NB4 (cell line): ENCODE measurements at regions not wholly inside any gene's neighbourhood (a gene's known extent, or its start where the extent isn't known, plus 50 kb on each side); places are given as distances from the start of the nearest gene placed in this dataset.
"Not testable (repeated sequence)": the region's sequence is repeated elsewhere in the genome, so short reads cannot be mapped to it uniquely, and the experiment has no call there.

Experiments used
- DNase-seq: peaks from one replicate; pipeline ENCODE4 v3.0.0; 2010; ENCODE audit warnings: low read depth
- H3K4me3 ChIP-seq: one replicate; pipeline ENCODE4 v1.5.1; 2011; ENCODE audit warnings: mild to moderate bottlenecking, low read depth, low read length, moderate library complexity
- MYC ChIP-seq: IDR thresholded peaks from 2 replicates; pipeline ENCODE4 v1.6.1; 2011; ENCODE audit warnings: low read depth, low read length
- POLR2A ChIP-seq: IDR thresholded peaks from 2 replicates; pipeline ENCODE4 v1.6.1; 2011; ENCODE audit warnings: mild to moderate bottlenecking; ENCODE audit not compliant: insufficient read length; ENCODE audit errors: extremely low read depth
- TF ChIP-seq, protein P1 (sequence below): IDR thresholded peaks from 2 replicates; pipeline ENCODE4 v1.6.1; 2011; ENCODE audit warnings: low read depth, low read length
- TF ChIP-seq, protein P2 (sequence below): IDR thresholded peaks from one replicate; pipeline ENCODE4 v1.5.1; 2012; ENCODE audit warnings: low read depth, low read length

DNA sequence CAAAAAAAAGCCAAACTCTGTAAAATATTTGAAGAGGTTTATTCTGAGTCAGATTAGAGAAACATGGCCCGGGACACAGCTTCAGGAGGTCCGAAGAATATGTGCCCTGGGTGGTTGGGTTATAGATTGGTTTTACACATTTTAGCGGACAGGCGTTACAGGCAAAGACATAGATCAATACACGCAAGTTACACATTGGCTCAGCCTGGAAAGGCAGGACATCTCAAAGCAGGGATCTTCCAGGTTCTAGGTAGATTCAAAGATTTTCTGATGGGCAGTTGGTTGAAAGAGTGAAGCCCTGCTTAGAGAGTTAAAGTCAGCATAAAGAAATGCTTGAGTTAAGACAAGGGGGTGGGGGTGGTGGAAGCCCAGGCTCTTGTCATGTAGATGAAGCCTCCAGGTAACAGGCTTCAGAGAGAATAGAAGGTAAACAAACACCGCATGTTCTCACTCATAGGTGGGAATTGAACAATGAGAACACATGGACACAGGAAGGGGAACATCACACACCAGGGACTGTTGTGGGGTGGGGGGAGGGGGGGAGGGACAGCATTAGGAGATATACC is 464.3 kb upstream of the ADARB2 start:
- TF ChIP-seq, protein P1, sequence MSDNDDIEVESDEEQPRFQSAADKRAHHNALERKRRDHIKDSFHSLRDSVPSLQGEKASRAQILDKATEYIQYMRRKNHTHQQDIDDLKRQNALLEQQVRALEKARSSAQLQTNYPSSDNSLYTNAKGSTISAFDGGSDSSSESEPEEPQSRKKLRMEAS, result no peak
- TF ChIP-seq MYC (no peak), POLR2A (no peak)
- H3K4me3 ChIP-seq, result no peak overlapping the region
- no peak for DNase-seq

DNA sequence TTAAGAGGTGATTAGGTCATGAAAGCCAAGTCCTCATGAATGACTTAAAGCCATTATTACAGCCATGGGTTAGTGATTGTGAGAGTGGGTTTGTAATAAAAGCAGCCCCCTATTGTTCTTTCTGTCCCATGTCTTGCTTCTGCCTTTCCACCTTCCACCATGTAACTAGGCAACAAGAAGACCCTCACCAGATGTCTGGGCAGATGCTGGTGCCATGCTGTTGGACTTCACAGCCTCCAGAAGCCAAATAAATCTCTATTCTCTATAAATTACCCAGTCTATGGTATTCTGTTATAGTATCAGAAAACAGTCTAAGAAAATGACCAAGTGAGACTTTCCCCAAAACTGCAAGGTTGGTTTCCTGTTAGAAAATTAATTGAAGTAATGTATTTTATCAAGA is 460.3 kb upstream of the ADARB2 start:
- no peak for TF ChIP-seq POLR2A
- TF ChIP-seq, protein P2, sequence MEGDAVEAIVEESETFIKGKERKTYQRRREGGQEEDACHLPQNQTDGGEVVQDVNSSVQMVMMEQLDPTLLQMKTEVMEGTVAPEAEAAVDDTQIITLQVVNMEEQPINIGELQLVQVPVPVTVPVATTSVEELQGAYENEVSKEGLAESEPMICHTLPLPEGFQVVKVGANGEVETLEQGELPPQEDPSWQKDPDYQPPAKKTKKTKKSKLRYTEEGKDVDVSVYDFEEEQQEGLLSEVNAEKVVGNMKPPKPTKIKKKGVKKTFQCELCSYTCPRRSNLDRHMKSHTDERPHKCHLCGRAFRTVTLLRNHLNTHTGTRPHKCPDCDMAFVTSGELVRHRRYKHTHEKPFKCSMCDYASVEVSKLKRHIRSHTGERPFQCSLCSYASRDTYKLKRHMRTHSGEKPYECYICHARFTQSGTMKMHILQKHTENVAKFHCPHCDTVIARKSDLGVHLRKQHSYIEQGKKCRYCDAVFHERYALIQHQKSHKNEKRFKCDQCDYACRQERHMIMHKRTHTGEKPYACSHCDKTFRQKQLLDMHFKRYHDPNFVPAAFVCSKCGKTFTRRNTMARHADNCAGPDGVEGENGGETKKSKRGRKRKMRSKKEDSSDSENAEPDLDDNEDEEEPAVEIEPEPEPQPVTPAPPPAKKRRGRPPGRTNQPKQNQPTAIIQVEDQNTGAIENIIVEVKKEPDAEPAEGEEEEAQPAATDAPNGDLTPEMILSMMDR, result no peak
- TF ChIP-seq, protein P1, result no peak
- TF ChIP-seq MYC, result no peak
- no peak for DNase-seq
- no peak overlapping the region for H3K4me3 ChIP-seq

DNA sequence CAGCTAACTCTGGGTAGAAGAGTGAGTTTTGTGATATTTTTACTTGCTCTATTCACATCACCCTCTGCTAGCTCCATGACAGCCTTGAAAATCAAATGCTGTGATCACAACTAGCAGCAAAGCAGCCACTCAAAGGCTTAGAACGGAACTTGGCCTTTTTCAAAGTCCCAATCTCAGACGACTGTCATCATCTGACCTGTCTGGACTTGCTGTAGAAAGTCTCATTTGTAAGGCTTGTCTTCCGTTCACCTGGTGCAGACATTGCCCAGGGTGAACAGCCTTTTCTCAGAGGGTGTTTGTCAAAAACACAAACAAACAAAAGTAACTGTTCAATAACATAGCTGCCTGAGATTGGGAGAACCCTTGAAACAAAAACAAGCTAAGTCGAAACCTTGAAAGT is 458.9 kb upstream of the ADARB2 start:
- no peak overlapping the region for H3K4me3 ChIP-seq
- TF ChIP-seq, protein P1, result no peak
- TF ChIP-seq, protein P2, result no peak
- TF ChIP-seq MYC (no peak), POLR2A (no peak)
- no peak for DNase-seq

DNA sequence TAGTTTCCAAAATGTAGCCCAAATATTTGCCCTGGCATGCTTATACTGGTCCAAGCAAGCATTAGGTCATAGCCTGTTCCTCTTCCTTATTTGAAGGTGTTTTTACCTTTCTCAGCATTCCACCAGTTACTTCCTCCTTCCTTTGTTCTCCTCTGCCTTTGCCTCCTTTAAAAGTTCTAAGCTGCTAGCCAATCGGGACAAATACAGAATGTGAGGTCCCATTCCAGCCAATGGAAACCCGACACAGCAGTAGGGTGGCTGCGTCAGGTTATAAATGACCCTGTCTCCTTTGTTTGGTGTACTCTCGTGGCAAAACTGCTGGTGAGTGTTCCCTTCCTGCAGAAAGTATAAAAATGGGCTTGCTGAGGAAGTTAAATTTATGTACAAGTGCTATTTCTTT is 452.0 kb upstream of the ADARB2 start:
- not testable (repeated sequence) for DNase-seq, H3K4me3 ChIP-seq

DNA sequence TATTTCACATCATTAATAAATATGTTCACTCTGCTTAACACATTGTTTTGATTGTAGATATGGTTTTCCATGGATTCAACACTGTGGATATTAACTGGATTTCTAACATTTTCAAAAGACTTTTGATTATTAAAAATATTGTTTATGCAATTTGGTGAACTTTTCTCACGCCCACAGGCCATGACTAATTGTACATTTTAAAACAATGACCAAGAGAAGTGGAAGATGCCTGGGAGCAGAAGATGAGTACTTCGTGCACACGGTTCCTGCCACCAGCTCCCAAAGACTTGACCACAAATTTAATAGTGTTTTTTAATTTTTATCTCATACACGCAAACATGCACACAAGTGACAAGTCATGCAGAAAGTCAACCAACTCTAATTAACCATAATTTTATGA is 451.0 kb upstream of the ADARB2 start:
- TF ChIP-seq MYC (no peak), POLR2A (no peak)
- TF ChIP-seq, protein P1, result no peak
- TF ChIP-seq, protein P2, result no peak
- no peak overlapping the region for H3K4me3 ChIP-seq
- DNase-seq, result no peak

DNA sequence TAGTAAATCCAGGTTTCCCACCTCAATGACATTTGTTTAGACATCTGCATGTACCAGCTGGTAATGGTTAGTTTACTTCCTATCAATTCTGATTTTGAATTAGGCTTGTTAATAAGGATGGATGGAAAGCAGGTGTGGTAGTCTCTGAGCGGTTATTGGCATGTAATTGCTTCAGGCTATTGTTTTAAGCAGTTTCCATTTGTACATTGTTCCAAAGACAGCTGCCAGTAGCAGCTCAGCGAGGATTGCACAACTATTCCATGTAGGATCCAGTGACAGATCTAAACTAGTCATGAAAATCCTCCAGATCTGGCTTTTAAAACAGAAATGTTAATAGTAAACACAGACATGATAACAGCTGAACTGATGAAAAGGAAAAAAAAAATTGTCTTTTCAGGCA is 436.0 kb upstream of the ADARB2 start:
- TF ChIP-seq, protein P2, result no peak
- no peak for TF ChIP-seq POLR2A
- TF ChIP-seq, protein P1, result no peak
- TF ChIP-seq MYC, result no peak
- no peak for DNase-seq
- H3K4me3 ChIP-seq, result no peak overlapping the region

DNA sequence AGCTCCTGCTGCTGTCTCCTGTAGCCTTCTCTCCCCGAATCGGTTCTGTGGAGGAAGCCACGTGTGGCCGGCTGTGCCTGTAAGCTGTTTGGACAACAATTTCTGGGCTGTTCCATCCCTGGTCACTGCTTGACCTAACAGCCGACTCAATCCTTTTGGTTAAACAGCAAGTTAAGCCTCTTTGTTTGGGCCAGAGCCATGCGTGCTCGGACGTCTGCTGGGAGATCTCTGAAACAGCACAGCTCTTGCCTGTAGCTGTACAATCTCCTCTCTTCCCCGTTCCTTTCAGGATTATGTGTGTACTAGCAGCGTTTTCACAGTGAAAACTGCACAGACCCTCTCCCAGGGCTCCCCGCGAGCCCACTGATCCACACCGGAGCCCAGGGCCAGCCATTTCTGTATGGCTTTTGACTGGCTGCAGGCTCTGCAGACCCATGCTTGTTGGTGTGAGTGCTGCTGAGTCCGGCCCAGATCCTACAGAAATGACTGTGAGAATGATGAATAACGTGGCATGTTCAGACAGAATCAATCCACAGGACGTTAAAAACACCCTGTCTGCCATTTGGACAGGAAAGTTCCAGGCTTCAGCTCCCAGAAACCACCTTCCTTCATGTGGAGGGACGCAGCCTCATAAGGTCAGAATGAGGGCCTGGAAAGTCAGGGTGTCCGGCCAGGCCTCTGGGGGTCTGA is 428.6 kb upstream of the ADARB2 start:
- H3K4me3 ChIP-seq, result no peak overlapping the region
- no peak for DNase-seq
- TF ChIP-seq MYC (no peak), POLR2A (no peak)
- TF ChIP-seq, protein P2, result no peak
- TF ChIP-seq, protein P1, result no peak
